NCI-H510A treated with DMSO at 0.1 percent for 48 hours (cell line): ENCODE measurements at regions not wholly inside any gene's neighbourhood (a gene's known extent, or its start where the extent isn't known, plus 50 kb on each side); places are given as distances from the start of the nearest gene placed in this dataset.
A peak's percentile ranks its signal among the peaks of the same experiment; 100 is the strongest.

Experiments
- DNase-seq: peaks from one replicate; lab custom pipeline; 2025; lab: John Stamatoyannopoulos, UW

DNA sequence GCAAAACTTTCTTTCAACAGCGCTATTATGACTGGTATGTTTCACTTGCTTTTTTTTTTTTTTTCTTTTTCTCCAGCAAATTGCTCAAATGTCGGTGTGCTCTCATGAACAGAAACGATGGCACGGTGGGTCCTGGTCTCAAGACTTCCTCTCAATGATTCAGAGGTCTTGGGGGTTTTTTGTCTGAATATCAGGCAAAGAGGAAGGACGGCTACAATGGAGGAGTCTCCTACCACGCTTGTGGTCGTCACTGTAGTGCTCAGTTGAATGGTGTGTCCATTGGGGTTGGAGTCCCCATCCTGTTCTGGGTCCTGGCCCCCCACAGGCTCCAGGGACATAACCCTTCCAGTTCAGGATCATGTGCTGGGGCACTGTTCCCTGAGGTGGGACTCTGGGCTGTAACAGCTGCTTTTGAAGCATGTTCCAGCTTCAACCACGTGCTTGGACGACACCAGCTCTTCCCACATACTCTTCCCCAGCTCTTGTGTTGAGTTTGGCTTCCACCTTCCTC is 266.7 kb upstream of the KLF6 start:
- no peak for DNase-seq

DNA sequence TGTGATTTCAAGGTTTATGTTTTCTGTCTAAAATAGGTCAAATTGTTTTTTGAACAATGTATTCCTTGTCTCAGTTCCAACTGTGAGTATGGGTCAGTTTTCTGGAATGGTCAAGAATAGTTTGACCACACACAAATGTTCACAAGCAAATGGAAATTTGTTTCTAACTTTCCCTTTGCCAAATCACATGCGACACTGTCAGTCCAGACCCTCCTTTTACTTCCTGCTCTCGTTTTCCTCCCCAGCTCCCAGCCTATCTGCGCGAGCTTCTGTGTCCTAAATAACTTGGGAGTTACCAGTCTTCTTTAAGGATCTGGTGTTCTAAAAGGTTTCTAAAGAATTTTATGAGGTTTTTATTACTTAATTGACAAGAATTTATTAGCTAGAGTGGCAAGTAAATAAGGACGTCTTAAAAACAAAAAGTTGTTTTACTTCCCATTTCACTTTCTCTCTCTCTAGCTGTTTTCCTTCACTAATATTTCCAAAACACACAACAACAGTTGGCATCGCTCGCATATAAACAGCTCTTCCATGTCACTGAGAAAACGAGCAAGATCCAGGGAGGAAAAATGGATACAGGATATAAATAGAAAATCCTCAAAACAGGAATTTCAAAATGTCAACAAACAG is 266.1 kb upstream of the KLF6 start:
- DNase-seq, result no peak

GRCh38 chr10:4050061-4050460 is 265.1 kb upstream of the KLF6 start:
- no peak for DNase-seq

GRCh38 chr10:4049348-4049747 is 264.3 kb upstream of the KLF6 start:
- no peak for DNase-seq

- no peak for DNase-seq
Observed at GRCh38 chr10:4048236-4048864, 263.3 kb upstream of the KLF6 start.

- DNase-seq, result no peak
Observed at GRCh38 chr10:4046712-4047354, 261.8 kb upstream of the KLF6 start.

DNA sequence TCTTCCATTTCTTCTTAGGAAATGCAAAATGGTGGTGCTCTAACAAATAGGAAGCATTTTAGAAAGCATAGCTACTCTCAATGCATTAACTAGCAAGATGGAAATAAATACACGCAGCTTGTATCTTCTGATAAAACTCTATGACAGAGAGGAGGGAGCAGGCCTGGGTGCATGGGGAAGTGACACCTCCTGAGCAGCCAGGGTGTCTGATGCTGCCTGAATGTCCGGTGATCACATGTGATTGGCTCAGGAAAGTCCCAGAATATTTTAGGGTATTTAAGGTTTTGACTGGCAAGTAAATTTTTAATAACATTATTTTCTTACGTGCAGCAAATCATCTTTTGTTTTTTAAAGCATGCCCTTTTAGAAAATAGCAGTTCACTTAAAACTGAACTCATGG is 261.0 kb upstream of the KLF6 start:
- DNase-seq, result no peak

DNA sequence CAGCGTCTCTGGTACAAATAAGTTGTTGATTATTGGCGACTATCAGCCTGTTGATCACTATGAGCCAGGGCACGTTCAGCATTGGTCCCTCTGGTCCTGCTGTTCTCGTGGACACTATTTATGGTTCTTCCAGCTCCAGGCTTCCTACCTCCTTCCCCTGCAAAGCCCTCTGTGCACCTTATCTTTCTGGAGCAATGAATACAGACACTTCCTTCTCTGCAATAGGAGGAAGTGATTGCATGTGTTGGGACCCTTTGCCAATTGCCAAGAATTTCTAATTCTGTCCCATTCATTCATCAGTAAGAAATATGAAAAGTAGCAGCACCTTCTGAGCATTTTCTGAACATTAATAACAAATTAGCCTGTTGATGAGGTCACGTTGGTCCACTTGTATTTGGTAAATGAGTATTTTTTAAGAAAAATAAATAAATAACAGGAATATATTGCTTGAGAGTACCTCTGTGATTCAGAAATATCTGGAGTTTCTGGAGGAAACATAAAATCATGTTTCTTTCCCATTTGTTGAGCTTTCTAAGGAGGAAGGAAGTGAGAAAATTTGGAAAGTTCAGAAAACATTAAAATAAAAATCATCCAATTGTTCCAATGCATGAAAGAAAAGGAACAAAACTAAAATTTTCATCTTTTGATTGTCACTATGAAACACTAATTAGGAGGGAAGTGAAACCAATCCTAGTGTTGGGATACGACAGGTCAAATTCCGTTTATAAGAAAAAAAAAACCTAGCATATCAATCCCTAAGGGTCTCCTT is 259.1 kb upstream of the KLF6 start:
- DNase-seq, result no peak

GRCh38 chr10:4041635-4042034 is 256.6 kb upstream of the KLF6 start:
- DNase-seq, result no peak

DNA sequence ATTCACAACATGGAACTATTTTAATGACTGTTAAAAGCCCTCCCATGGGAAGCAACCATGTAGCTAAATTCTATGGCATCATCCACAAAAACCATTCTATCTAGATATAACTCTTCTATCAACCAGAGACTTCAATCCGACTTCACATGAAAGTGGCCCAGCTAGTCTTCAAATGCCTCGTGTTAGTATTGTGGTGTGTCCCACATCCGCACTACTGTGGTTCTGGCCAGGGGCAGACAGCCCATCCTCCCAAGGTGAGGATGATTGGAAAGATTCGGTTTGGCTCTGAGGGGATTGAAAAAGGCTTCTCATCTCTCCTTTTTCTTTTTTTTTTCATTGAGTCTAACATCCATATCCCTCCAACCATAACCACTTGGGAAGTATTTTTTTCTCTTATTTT is 253.0 kb upstream of the KLF6 start:
- DNase-seq, result no peak

DNA sequence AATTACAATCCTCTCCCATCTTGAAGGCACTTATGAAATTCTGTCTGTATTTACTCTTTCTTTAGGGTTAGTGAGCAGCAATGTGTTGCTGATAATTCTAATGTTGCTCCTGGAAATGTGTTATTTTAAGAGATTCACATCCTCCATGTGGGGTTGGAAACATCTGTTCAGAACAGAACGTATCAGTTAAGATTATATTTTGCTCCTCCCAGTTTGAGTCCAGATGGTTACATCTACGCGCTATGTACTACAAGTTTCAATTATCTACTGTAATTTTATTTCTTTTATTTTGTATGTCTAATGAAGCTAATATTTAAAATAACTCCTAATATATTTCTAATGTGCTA is 250.6 kb upstream of the KLF6 start:
- DNase-seq, result no peak

- peak; percentile 10 for DNase-seq
Observed at GRCh38 chr10:4034907-4035598, 250.0 kb upstream of the KLF6 start.

DNA sequence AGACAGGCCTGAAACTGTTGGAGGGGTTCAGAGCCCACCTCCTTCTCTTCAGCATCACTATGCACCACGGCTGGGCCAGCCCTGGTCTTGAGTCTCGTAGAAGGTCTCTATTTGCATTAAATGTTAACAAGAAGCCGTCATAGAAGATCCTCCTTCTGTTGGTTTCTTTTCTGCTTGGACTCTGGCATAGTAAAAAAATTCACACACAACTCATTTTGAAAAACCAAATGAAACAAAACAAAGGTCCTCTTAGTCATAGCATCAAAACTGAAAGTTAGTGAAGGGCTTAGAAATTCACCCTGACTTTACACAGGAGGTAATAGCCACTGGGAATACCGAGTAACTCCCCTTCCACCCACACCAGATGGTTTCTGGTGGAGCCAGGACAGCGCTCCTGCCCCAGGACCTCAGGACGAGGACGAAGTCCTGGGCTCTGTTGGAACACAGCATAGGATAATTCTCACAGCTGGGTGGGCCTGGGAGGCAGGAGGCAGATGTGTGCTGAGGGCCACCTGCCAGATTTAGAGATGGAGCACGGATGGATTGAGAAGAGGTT is 248.4 kb upstream of the KLF6 start:
- DNase-seq, result no peak

GRCh38 chr10:4029866-4030265 is 244.9 kb upstream of the KLF6 start:
- DNase-seq, result no peak

DNA sequence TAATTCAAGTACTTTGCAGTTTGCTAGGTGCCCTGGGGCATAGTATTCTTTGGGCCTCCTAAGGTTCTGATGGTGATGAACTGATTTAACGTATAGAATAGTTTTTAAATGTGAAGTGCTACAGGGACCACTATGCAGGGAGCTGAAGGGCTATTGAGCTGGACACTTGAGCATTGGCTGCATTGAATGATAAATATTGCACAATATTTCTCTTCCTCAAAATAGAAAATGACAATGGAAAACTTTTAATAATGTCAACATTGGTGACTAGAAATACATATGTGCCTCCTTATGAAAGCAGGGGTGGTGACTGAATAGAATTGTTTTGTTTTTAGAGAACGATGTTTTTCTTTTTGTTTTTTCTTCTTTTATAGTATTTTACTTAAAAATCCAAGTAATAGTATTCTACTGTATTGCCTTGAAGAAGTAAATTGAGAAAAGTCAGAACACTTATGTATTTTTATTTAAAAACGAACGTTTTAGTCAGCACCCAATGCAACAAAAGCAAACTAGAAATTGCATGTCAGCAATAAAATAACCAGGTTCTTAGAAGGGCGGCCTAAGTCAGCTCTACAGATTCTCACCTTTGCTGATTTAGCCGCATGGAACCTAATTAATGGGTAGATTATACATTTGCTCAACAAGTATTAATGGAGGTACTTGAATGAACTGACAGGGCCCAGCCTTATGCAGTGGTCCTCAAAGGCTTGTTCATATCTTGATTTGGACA is 244.0 kb upstream of the KLF6 start:
- DNase-seq, result peak; percentile 21

DNA sequence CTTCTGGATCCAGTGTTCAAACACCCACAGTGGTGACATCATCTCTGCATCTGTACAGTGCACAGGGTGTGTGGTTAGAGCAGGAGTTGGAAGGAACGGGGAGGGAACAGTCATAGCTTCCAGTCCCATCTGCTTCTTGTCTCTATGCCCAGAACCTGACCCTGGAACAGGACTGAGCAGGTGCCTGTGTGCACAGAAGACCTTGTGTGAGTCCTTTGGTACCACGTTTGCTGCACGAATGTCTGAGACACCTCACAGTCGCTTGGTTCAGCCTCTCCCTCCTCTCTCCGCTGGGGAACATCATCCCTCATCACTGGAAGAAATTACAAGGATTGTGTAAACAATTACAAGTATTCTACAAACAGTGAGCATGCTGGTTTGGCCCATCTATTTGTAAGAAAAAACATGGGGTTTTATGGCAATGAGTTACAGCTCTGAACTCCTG is 243.0 kb upstream of the KLF6 start:
- DNase-seq, result peak; percentile 16

GRCh38 chr10:4025339-4025738 is 240.3 kb upstream of the KLF6 start:
- no peak for DNase-seq

DNA sequence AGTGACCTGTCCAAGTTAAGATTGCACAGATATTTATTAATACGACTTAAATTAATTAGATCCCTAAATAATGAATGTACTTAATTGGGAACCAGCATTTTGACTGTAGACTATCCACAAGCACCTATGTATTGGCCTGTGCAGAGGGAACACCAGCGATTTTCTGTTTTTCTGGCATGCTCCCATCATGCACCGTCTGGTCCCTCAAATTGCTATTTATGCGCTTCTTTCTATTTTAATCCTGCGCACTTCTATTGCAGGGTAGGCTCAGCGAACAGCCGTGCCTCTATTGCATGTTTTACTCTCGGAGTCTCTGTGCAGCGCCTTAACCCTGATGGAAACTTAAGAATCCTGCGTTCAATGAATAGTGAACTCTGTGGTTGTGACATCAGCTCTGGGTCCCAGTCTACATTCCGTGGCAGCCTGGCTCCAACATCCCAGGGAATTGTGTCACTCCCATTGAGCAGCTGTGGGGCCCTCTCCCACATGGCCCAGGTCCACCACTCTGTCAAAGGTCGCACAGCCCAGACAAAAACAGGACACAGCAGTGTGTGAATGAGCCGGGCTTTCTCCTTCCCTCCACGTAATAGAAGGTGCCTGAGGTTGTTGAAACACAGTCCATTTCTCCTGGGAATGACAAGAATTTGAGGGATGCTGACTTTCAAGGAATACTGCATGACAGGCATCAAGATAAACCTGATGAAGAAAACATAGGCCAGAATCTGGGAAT is 239.7 kb upstream of the KLF6 start:
- DNase-seq, result no peak

DNA sequence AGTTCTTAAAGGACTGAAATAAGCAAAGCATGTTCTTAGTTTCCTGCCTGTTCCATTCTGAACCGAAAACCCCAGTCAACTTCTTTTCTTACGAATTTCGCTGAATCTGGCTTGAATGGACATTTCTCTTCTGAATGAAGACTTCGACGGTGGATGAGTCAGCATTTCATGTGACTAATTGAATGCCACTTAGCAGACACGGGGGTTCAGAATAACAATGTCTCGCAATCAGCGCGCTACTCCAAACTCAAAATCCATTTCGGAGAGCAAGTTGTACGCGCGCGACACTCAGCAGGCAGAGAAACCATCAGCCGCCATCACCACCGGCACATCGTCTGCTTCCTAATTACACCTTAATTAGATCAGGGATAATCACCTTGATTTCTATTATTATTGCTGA is 239.0 kb upstream of the KLF6 start:
- no peak for DNase-seq

GRCh38 chr10:4022473-4022872 is 237.5 kb upstream of the KLF6 start:
- no peak for DNase-seq
